ENCODE measurements at regions not wholly inside any gene's neighbourhood (a gene's known extent, or its start where the extent isn't known, plus 50 kb on each side); places are given as distances from the start of the nearest gene placed in this dataset.

GRCh38 chr2:34105006-34105767 lies 506.1 kb upstream of the FAM98A start:
- no peak for DNase-seq (ENCODE audit: low read depth)
- H3K4me3 ChIP-seq (ENCODE audit: low read depth, low read length), result no peak overlapping the region
- no peak for TF ChIP-seq CTCF (IDR thresholded peaks at IDR 0.05; ENCODE audit: insufficient read depth, low read depth, low read length, missing control alignments)

- TF ChIP-seq CTCF (IDR thresholded peaks at IDR 0.05; ENCODE audit: insufficient read depth, low read depth, low read length, missing control alignments), result no peak
- no peak for DNase-seq (ENCODE audit: low read depth)
- H3K4me3 ChIP-seq (ENCODE audit: low read depth, low read length), result no peak overlapping the region
Measured at GRCh38 chr2:34104601-34105000, 505.5 kb upstream of the FAM98A start.

DNA sequence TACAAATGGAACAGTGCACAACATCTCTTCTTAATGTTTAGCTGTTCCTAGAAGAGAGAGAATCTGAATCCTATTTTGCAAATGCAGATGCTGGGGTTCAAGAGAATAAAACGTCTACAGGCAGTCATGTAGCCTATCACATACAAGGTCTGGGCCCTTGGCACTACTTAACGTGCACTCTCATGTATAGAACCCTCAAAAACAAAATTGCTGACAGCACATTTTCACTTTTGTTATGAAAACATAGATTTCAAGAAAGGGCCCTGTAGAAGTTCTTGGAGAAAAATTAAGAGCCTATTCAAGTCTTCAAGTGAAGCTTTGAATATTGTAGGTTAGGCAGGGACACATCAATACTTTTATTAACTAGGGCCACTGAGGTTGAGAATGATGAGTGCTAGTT lies 504.3 kb upstream of the FAM98A start:
- no peak for DNase-seq (ENCODE audit: low read depth)
- TF ChIP-seq CTCF (IDR thresholded peaks at IDR 0.05; ENCODE audit: insufficient read depth, low read depth, low read length, missing control alignments), result no peak

GRCh38 chr2:34102339-34102738 lies 503.2 kb upstream of the FAM98A start:
- no peak for TF ChIP-seq CTCF (IDR thresholded peaks at IDR 0.05; ENCODE audit: insufficient read depth, low read depth, low read length, missing control alignments)

More for the DNA sequence above, 504.3 kb upstream of the FAM98A start:
- H3K4me3 ChIP-seq (ENCODE audit: low read depth, low read length), result no peak overlapping the region

GRCh38 chr2:34099377-34099776 lies 500.3 kb upstream of the FAM98A start:
- TF ChIP-seq CTCF (IDR thresholded peaks at IDR 0.05; ENCODE audit: insufficient read depth, low read depth, low read length, missing control alignments), result no peak

More at GRCh38 chr2:34102339-34102738, 503.2 kb upstream of the FAM98A start:
- no peak for DNase-seq (ENCODE audit: low read depth)
- H3K4me3 ChIP-seq (ENCODE audit: low read depth, low read length), result no peak overlapping the region

DNA sequence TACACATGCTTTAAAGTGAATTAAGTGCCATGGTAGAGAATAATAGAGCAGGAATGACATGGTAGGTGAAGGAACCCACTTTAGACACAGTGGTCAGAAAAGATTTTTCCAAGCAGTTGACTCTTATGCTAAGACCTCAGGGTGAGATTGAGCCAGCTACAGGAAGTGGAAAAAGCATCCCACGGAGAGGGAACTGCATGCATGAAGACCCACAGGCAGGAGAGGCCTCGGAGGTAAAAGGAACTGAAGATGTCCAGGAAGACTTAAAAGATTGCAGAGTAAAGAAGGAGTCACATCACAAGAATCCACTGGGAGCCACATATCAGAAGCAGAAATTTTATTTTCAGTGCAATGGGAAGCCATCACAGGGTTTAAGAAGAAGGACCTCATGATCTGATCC lies 499.2 kb upstream of the FAM98A start:
- no peak for DNase-seq (ENCODE audit: low read depth)
- no peak for TF ChIP-seq CTCF (IDR thresholded peaks at IDR 0.05; ENCODE audit: insufficient read depth, low read depth, low read length, missing control alignments)
- H3K4me3 ChIP-seq (ENCODE audit: low read depth, low read length), result no peak overlapping the region

More at GRCh38 chr2:34099377-34099776, 500.3 kb upstream of the FAM98A start:
- no peak for DNase-seq (ENCODE audit: low read depth)
- no peak overlapping the region for H3K4me3 ChIP-seq (ENCODE audit: low read depth, low read length)

Data from GM12865 (cell line).